ENCODE measurements at regions not wholly inside any gene's neighbourhood (a gene's known extent, or its start where the extent isn't known, plus 50 kb on each side); places are given as distances from the start of the nearest gene placed in this dataset.
"Not testable (repeated sequence)": the region's sequence is repeated elsewhere in the genome, so short reads cannot be mapped to it uniquely, and the experiment has no call there.

DNA sequence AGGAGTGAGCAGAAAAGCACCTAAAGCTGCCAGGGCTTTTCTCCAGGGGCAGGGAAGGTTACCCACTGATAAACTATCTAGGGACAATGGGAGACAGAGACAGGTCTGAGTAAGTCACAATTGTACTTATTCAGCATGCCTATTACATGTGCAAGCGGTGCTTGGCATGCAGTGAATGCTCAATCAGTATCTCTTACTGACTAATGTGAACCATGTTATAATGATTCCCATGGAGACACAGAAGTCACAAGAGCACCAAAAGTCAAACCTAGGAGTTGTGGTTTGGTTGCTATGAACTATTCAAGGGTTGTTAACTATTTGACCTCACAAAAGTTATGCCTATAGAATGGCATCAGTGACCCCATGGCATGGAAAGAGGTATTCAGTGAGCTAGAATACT is 50.0 kb upstream of the RASGRP1 start:
- DNase-seq = no peak

DNA sequence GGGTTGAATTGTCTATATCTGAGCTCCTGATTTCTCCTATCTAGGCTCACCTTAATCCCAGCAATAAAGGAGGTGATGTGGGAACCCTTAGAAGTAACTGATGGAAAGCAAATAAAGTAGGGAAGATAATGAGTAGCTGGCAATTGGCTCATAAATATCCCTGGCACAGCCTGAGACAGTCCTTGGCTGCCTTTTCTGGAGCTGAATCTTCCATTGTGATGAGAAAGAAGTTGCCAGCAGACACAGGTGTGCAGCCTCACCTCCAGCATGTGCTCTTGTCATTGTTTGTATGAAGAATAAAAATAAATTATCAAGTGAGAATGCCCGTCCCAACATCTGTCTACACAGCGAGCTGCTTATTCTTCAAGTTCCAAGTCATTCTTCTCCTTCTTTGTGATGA is 53.2 kb upstream of the RASGRP1 start:
- DNase-seq = no peak

DNA sequence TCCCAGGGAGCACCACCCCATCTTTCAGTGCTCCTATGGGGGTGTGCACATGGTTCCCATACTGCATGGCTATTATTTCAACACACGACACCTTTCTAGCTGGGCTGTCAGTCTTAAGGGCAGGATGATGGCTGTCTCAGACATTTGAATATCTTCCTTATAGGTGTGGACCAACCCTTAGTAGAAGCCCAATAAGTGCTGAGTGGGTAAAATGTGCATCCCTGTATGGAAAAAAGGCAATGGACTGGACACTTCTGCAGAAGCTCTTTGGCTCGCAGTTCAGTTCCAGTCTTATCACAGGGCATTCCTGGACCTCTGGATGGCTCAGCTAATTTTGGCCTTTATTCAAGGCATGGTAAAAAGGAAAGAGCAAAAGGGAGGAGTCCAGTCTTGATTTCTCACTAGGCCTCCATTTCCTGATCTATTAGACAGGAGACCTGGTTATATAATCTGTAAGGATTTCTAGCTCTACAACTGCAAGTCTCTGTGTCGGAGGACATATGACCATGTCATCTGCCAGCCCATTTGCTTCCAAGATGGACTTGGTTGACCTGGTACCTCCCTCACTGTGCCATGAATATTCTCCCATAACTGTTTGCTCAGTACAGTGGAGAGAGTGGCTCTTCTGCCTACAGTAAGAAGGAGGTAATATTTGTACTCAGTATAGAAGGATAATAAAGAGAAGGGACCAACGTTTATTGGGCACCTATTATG is 53.8 kb upstream of the RASGRP1 start:
- no peak for DNase-seq

DNA sequence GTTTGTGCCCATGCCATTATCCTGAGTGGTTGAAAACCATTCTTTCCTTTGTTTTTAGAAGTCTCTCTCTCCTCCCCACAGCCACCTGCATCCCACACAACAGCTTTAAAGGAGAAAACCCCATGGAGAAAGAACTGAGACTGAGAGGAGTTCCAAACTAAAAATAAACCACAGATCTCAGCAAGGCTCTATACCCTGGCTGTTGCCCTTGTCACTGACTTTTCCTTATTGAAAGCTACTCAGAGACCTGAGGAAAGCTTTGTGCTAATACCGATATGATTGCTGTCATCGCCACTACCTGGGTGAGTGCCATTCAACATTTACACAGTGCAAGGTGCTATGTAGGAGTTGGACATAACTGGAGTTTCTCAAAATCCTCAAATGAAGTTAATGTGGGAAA is 55.5 kb upstream of the RASGRP1 start:
- DNase-seq = no peak

DNA sequence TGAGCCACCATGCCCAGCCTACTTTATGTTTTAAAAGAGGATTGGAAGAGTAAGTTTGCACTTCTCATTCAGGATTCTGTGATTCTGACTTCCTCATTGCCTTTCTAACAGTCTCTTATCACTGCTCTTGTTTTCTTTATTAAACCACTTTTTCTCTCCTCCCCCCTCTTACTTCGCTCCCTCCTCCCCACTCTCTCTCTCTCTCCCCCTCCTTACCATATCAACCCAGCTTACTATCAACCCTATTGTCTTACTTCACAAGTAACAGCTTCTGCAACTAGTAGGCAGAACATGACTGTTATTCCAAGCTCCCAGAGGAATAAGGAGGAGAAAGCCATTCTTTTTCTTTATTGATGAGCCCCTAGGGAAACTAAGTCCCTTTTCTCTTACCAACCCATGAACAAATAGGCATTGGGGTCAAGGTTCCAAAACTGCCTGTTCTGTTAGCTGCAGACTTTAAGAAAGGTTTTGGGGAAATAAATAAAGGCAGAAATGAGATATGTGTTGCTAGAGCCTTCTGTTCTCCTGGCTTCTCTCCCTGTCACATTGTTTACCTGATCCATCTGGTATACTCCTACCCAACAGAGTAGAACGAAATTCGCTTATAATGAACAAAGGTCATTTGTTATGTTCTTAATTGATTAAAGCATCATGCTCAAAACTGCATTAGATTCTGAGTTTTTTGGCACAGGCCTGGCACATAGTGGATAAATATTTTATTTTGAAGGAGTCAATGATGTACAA is 56.4 kb upstream of the RASGRP1 start:
- no peak for DNase-seq

DNA sequence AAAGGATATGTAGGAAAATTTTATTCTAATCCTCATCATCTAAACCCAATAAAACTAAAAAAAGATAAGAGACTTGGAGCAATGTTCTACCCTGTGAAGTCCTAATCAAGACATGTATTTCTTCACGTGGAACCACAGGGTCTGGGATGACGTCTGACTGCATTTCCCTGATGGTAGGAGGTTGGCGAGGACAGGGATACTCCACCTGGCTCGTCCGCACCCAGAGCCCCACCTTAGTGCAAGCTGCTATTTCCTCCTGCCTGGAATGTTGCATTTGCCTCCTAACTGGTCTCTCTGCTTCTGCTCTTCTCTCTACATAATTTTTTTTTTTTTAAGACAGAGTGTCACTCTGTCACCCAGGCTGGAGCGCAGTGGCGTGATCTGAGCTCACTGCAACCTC is 57.7 kb upstream of the RASGRP1 start:
- no peak for DNase-seq

DNA sequence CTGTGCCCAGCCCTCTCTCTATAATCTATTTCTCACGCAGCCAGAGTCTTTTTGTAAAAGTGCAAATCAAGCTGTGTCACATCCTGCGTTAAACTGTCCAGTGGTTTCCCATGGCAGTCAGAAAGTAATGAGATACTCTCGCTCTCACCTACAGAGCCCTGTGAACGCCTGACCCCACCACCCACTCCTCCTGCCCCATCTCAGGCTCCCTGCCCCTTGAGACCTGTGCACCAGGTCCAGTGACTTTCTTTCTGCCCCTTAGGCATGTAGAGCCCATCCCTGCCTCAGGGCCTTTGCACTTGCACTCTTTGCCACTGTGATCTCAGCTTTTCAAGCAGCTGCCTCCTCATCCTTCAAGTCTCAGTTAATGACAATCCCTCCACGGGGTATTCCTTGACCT is 58.3 kb upstream of the RASGRP1 start:
- no peak for DNase-seq

DNA sequence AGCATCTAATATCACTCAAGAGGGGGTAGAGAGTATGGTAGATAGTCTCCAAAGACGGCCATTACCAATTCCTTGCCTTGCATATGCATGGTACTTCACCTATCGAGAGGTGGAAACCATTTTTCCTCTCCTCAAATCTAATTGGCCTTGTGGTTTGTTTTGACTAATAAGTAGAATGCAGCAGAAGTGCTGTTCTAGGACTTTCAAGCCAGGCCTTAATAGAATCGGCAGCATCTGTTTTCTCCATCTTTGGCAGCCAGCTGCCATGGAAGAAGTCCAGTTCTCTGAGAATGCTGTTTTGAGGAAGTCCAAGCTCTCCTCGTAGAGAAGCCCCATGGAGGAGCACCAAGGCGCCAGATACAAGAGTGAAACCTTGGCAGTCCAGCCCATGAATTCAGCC is 59.1 kb upstream of the RASGRP1 start:
- no peak for DNase-seq

DNA sequence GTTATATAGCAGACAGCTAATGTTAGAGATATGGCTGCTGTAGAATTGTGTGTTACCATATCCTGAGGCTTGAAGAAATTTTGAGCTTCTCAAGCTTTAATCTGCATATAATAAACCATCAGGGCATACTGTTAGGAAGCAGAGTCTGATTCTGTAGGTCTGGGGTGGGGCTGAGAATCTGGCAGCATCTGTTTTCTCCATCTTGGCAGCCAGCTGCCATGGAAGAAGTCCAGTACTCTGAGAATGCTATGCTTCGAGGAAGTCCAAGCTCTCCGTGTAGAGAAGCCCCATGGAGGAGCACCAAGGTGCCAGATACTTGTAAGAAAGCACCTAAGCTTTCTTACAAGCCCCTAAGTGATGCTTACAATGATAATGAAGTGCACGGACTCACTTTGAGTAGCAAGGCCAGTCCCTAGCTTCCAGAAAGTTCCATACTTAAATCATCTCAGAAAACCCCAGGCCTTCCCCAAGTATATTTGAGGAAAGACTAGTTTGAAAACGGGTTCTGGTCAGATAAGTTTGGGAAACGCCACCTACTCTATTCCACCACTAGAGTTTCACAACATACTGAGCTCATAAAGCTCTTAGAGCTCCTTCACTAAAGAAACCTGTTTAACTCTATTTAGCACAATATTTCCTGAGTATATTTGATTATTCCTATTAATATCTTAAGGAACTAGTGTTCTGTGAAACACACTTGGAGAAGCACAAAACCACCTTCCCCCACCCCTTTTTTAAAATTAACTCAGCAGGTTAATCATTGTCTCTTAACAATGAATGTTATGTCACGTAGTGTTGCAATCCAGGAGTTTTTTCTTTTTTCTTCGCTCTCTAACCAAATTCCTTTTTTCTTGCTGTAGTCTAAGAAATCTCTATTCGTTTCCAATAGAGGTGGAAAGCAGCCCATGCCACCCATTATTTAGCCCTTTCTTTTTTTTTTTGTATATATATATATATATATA is 59.9 kb upstream of the RASGRP1 start:
- no peak for DNase-seq

DNA sequence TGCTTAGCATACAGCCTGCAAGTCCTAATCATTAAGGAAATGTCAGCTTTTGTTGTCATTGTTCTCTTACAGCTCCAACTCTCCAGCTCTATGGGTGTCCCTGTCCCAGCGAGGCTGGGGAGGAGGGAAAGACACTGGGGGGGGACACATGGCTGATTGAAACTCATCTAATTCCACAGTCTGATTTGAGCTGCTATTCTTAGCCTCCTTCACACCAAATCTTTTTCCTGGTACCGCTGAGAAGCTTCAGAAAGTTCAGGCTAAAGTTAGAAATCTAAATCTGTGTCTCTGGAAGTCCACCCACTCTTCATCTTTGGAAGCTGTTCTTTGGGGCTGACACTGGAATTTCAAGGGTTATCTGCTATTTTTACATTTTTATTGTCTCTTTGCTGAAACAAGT is 61.3 kb upstream of the RASGRP1 start:
- no peak for DNase-seq

DNA sequence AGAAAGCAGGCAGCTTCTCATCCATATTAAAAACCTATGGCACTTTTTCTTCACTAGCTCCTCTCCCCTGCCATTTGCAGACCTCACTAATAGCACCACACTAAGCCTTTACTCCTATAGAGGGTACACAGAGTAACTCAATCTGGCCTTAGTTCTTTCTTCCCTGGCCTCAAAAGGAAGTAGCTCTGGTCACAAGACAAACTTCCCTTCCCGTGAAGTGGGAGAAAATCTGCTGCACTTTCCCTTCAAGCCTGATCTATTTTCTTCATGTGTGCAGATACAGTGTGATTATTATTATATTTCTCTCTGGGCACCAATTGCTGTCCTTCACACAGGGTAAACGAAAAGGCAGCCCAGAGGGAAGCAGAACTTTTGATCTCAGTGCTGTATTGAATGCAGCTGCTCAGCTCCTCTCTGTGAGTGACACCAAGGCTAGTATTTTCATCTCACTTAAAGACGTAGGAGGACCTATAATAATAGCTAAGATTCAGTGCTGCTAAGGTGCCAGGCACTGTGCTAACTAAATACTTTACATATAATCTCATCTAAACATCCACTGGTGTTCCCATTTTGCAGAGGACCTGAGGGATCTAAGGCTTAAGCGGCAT is 61.9 kb upstream of the RASGRP1 start:
- DNase-seq = no peak

DNA sequence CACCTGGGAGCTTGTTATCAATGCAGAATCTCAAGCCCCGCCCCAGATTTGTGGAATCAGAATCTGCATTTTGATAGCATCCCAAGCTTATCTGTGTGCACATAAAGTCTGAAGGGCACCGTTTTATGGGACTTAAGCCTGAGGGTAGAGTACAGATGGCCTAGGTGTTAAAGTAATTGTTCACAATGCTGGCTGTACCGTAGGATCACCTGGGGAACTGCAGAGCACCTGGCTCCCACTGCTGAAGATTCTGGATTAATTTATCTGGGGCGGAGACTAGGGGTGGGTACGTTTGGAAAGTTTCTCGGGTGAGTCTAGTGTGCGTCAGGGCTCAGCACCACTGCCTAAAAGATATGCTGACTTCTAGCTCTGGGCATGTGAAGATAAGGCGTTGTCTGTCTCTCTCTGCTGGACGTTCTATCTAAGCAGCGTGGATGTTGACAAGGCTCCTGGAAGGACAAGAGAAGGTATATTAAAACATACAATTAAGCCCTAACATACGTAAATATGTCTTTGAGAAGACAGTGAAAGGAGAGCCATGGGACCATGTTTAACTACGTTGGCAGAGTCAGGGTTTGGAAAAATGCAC is 63.2 kb upstream of the RASGRP1 start:
- no peak for DNase-seq

DNA sequence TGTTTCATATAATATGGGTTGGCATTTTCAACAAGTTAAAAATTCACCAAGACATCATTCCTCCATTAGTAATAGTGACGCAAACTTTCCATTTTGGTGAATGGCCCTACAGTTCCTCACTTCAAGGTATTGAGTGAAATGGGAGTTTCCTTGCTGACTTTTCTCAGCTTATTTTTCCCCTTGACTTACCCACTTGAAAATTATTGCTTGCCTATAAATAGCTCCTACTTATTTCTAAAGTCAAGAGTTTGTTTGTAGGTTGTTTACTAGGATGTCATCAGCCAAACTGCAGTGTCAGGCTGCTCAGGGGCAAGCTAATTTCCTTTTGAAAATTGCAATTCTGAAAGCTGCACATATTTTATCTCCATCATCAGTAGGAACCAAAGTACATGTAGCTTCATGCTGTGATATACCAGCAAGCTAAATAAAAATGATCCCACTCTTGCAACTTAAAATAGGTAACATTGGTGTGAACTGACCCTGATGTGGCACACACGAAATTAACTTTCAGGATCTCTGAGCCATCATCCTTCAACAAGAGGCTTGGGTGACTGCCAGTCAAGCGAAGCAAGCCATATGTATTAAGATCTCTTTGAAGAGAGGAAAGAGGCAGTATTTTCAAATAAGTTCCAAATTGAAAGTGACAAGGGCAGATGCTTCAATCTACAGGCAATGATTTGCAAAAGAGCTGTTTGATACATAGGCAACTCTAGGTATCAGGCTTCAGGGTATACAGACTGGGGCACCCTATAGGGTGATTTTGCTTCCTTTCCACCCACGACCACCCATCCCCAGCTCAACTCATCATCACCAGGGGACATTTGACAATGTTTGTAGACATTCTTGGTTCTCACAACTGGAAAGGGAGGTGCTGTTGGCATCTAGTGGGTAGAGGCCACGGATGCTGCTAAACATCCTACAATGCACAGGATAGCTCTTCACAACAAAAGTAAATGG is 66.8 kb upstream of the RASGRP1 start:
- DNase-seq = no peak

DNA sequence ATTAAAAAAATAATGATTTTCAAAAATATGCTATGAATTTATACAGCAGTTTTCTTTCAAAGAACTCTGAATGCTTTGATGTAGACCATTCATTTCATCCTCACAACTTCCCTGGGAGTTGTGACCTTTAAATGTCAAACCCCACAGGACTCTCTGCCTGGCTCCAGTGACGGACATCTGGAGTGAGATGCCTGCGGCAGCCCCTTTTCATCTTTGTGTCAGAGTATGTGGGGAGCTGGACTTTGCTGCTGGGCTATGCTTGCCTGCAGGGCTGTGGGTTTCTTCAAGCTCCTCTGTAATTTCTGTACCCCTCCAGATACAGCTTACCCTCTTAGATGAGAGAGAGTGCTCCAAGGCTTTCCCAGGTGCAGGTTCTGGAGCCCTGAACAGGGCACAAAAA is 70.6 kb upstream of the RASGRP1 start:
- DNase-seq = no peak

DNA sequence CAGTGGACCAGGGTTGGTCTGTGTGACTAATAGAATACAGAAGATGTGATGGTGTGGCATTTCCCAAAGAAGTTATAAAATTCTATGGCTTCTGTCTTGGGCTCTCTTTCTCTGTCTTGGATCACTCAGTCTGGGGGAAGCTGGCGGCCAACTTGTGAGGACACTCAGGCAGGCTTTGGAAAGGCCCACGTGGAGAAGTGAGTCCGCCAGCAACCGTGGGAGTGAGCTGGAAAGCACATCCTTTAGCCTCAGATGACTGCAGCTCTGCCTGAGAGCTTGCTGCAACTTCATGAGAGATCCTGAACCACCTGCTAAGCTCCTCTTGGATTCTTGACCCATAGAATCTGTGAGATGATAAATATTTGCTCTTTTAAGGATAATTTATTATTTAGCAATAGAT is 72.0 kb upstream of the RASGRP1 start:
- DNase-seq = no peak

DNA sequence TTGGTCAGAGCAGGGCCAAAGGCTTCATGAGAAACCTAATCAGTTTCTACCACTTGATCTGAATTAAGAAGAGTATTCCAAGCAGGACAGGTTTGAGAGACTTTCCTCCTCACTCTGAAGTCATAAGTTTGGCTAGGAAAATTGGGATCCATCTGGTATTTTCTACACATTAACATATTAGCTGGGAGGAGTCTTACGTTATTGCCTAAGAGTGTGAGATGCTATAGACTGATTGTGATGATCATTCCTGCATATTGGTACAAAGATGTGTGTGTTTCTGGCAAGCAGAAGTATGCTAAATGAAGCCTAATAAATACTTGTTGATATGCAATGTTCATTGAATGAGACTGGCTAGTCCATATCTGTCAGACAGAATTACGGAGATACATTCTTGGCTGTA is 73.5 kb upstream of the RASGRP1 start:
- no peak for DNase-seq

DNA sequence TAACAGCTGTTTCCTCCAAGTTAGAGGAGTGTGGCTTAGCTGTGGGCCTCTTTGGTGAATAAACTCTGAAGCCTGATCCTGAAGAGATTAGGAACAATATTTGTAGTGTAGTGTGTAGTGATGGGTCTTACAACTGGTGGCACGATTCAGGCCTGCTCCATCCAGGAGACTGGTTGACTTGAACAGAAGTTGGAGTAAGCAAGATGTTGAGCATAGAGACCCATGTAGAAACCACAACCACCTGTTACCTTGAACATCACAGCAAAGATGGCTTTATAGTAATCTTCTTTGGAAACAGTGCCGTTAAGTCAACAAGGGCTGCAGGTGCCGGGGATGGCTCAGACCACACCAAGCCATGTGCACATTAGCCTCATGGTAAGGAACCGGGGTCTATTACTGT is 74.2 kb upstream of the RASGRP1 start:
- DNase-seq = no peak

DNA sequence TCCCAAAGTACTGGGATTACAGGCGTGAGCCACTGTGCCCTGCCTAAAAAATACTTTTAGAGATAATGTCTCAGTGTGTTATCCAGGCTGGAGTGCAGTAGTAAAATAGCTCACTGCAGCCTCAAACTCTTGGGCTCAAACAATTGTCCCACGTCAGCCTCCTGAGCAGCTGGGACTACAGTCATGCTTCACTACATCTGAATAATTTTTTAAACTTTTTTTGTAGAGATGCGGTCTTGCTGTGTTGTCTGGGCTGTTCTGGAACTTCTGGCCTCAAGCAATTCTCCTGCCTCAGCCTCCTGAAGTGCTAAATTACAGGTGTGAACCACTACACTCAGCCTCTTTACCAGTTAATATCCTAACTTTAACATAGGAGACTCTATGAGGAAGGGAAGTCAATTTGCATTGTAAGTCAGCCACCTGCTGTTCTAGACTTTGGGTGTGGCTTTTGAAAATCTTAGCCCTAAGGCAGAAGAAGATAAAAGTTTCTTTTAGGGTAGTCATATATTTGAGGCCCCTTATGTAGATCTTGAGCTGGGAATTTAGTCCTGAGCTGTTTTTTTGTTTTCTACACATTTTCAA is 78.2 kb upstream of the RASGRP1 start:
- DNase-seq = no peak

DNA sequence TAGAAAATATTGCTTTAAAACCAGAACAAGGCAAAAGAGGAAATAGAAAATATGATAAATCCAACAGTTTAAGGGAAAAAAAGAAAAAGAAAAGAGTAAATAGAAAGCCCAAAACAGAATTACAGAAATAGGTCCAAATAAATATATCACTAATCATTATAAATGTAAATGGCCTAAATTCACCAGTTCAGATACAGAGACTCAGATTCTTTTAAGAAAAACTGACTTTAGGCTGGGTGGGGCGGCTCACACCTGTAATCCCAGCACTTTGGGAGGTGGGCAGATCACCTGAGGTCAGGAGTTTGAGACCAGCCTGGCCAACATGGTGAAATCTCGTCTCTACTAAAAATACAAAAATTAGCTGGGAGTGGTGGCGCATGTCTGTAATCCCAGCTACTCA is 79.7 kb upstream of the RASGRP1 start:
- DNase-seq = not testable (repeated sequence)

DNA sequence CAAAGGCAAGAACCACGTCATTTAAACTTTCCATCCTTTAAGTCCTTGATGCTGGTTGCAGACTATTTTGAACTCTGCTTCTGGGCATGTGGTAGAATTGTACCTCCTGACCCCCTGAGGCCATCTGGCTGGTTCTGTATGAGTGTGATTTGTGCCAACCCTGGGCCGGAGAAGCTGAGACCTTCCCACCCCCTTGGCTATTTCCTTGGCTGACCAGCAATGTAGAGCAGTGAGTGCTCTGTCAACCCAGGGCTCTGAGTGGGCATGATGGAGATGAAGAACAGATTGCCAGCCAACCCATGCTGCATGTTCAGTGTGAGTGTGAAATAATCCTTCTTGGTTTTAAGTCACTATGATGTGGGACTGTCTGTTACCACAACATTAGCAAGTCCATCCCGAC is 82.1 kb upstream of the RASGRP1 start:
- no peak for DNase-seq

DNA sequence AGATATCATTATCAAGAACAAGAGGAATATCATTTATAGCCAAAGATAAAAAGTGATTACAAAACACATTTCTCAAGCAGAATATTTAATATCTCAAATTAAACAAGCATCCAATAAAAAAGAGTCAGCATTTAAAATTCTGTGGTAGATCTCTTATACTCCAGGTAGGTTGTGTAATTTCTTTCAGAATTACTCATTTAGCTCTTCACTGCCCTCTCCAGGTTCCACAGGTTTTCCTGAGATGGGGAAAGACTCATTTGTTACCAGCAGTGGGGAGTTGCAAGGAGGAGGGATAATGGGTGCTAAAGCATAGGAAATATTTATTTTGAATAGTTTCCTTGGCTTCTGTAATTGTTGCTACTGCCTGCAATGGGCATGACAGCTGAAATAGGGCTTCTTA is 83.1 kb upstream of the RASGRP1 start:
- no peak for DNase-seq
